ENCODE measurements at regions not wholly inside any gene's neighbourhood (a gene's known extent, or its start where the extent isn't known, plus 50 kb on each side); places are given as distances from the start of the nearest gene placed in this dataset.

DNA sequence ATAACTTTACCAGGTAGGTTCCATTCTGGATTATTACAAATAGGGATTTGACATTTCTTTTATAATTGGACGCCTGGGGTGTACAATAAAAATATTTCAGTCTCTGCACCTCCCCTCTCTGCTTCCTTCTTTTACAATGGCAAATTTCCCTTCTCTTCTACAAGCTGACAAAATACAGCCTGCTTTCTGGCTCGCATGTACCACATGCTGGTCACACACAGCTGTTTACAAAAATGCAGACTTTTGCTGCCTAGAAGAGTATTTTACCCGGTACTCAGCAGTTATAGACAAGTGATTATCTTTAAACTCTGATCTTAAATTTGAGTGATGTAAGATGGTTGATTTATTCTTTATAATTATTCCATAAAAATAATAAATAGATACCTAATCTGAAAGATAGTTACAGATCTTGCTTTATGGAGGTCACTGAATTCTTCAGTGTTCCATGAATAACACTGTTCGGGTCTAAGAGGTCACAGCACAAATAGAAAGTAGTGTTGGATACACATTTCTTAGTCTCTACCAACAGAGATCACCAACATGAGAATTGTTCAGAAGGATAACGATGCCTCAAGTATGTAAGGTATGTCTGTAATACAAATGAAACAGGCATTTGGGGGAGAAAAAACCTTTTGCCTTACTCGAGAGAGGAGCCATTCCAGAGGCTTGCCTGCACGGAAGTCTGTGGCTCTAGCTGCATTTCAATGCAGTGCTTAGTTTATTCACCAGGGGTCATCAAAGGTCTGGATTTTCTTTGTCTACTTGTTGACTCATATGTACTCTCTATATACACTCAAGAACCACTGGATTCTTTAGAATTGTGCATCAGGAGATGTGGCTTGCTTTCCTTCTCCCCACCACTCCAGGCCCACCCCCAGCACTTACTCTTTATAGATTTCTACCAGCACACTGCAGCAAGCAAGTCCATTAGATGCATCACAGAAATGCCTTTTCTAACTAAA is 206.6 kb upstream of the RFX3 start:
- peak; percentile 74 for DNase-seq (ENCODE audit: low spot score)

- no peak for DNase-seq (ENCODE audit: low spot score)
Measured at GRCh38 chr9:3730511-3730922, 204.7 kb upstream of the RFX3 start.

- no peak for DNase-seq (ENCODE audit: low spot score)
Measured at GRCh38 chr9:3721096-3721495, 195.3 kb upstream of the RFX3 start.

GRCh38 chr9:3719286-3719685 is 193.5 kb upstream of the RFX3 start:
- DNase-seq (ENCODE audit: low spot score), result no peak

- DNase-seq (ENCODE audit: low spot score), result no peak
Measured at GRCh38 chr9:3716415-3716814, 190.6 kb upstream of the RFX3 start.

GRCh38 chr9:3708751-3709150 is 182.9 kb upstream of the RFX3 start:
- no peak for DNase-seq (ENCODE audit: low spot score)

GRCh38 chr9:3704890-3705289 is 179.1 kb upstream of the RFX3 start:
- DNase-seq (ENCODE audit: low spot score), result no peak

GRCh38 chr9:3700772-3701171 is 175.0 kb upstream of the RFX3 start:
- DNase-seq (ENCODE audit: low spot score), result no peak

DNA sequence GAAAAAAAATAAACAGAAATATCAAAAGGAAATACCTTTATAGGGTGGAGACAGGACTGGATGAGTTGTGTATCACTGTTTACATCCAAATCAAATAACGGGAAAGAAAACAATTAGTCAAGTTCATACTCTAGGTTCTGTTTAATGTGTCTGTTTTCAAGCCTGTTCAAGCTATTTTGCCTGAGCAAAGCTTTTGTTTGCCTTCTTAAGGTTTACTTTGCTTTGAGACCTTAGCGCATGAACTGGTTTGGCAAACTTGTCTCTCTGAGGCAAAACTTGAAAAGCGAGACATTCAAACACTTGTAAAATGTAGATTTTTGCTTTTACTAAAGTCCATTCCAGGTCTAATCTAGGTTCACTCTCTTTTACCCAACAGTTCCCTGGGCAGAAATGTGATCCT is 174.1 kb upstream of the RFX3 start:
- no peak for DNase-seq (ENCODE audit: low spot score)

GRCh38 chr9:3698531-3698930 is 172.7 kb upstream of the RFX3 start:
- no peak for DNase-seq (ENCODE audit: low spot score)

- DNase-seq (ENCODE audit: low spot score), result no peak
Measured at GRCh38 chr9:3698076-3698475, 172.3 kb upstream of the RFX3 start.

DNA sequence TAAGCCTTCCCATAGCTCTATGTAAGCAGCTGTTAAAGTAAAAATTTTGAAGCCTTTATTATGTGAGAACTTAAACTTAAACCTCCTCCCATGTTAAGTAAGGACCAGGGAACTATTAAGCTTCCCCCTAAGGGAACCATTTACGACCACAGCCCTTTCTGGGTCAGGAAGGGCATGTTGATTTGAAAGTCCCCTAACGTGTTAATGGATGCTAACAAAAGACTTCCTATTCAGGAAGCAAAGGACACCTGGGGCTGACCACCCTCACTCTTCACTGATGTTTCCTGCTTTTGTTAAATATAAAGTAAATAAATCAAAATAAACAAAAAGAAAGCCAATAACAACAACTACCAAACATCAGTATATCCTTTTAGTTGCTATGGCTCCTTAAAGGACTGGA is 170.6 kb upstream of the RFX3 start:
- no peak for DNase-seq (ENCODE audit: low spot score)

DNA sequence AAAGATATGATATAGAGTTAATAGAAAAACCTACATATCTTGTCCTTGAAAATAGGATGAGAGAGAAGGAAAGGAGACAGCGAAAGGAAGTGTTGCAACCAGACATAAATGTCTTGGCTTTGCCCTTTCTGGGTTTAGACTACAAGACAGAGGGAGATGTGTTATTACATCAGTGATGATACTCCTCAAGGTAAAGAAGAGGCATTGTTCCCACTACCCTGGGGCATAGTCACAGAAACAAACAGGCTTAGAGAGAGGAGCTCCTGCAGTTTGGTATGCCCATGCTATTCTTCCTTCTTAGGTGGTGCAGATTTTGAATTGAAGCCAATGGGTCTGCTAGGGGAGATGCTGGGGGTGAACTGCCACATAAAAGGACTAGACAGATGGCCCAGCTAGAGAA is 166.8 kb upstream of the RFX3 start:
- DNase-seq (ENCODE audit: low spot score), result no peak

GRCh38 chr9:3689555-3689954 is 163.8 kb upstream of the RFX3 start:
- no peak for DNase-seq (ENCODE audit: low spot score)

DNA sequence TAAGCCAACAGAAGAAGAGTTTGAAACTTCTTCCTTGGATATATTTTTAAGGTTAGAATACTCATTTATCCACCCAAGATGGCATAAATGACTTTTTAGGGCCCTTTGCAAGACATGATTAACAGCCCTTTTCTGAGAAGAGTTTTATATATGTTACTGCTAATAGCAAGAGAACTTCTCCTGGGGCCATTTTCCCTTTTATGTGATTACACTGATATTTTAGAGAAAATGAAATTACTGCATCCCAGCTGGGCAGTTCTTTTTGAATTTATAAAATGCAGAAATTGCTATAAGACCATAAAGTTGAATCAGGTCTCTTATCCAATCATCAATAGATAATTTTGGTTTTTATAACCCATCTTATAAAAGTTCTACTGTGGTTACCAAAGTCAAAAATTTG is 161.3 kb upstream of the RFX3 start:
- DNase-seq (ENCODE audit: low spot score), result no peak

DNA sequence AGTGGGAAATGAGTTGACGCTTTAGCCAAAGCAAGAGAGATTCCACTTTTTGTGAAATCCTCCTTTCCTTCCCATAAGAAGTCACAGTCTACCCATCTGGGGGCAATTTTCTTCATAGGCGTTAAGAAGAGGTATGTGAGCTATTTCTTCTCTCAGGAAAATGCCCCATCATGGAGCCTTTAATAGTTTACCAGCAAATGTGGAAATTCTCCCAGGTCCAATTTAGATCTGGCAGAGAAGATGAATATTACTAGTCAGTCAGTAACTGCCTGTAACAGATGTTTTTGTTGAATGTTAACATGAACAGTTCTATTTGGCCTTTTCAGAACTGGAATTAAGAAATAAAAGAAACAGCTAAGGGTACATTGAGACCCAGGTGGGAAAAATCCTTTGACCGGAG is 156.4 kb upstream of the RFX3 start:
- no peak for DNase-seq (ENCODE audit: low spot score)

DNA sequence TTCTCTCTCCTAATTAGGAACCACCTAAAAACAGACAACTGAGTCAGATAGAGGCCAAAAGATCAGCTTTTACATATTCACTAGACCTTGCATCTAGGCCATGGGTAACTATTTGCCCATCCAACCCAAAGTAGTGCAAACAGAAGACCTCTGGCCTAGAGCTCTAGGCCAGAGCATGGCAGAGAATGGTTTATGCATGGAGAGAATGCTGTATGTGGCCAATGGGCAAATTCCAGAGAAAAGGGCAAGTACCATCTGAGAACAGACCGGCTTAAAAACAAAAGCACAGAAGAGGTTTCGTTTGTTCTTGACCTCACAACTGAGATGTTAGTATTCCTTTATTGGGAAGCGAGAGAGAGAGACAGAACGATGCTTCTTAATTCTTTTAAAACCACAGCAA is 151.7 kb upstream of the RFX3 start:
- DNase-seq (ENCODE audit: low spot score), result no peak

DNA sequence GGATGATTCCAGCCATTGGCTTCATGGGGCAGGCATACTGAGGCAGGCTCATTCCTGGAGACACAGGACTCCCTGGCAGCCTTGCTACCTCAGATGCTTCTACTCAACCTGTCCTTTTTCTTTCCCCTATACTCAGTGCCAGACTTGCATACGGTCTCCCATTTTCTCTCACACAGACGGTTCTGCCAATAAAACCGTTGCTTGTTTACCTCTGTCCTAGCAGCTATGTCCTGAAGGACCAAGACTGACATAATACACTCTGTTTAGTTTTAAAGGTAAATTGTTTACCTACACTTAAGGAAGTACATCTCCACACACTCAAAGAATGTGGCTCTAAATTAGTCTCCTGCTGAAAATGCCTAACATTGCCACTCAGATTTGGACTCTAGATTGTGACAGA is 151.0 kb upstream of the RFX3 start:
- DNase-seq (ENCODE audit: low spot score), result no peak

- no peak for DNase-seq (ENCODE audit: low spot score)
Measured at GRCh38 chr9:3675946-3676345, 150.1 kb upstream of the RFX3 start.

DNA sequence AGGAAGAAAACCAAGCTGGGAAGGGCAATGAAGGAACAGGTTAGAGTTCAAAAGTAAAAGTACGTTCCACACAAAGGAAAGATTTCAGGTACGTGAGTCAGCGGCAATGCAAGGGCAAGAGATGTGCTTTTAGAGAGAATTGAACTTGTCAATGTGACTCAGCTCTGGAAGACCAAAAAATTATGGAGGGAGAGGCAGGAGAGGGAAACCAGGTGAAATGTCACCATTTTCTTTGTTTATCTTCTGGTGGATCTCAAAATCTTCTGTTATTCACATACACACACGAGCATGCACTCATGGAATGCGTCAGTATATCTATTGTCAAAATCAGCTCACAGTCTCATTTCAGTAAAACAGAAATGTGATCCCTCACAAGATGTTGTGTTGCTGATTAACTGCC is 148.8 kb upstream of the RFX3 start:
- no peak for DNase-seq (ENCODE audit: low spot score)

GRCh38 chr9:3672399-3672798 is 146.6 kb upstream of the RFX3 start:
- no peak for DNase-seq (ENCODE audit: low spot score)

- no peak for DNase-seq (ENCODE audit: low spot score)
Measured at GRCh38 chr9:3664044-3664443, 138.2 kb upstream of the RFX3 start.

- DNase-seq (ENCODE audit: low spot score), result no peak
Measured at GRCh38 chr9:3662671-3663070, 136.9 kb upstream of the RFX3 start.

GRCh38 chr9:3660936-3661335 is 135.1 kb upstream of the RFX3 start:
- no peak for DNase-seq (ENCODE audit: low spot score)

Data from ureter (tissue), 1 donor.